Activated naive CD8-positive, alpha-beta T cell treated with anti-CD3 and anti-CD28 coated beads for 36 hours (primary cell): ENCODE measurements at regions not wholly inside any gene's neighbourhood (a gene's known extent, or its start where the extent isn't known, plus 50 kb on each side); places are given as distances from the start of the nearest gene placed in this dataset.

Experiments
- DNase-seq: peaks from one replicate; pipeline ENCODE4 v3.0.0; 2021
- H3K27ac Mint-ChIP-seq: one replicate; pipeline ENCODE4 v1.8.0; 2022; ENCODE audit warnings: mild to moderate bottlenecking, moderate library complexity, mixed read lengths
- H3K27me3 Mint-ChIP-seq: one replicate; pipeline ENCODE4 v1.8.0; 2022; ENCODE audit warnings: mild to moderate bottlenecking, mixed read lengths
- H3K36me3 Mint-ChIP-seq: one replicate; pipeline ENCODE4 v1.8.0; 2021; ENCODE audit warnings: mild to moderate bottlenecking, mixed read lengths
- H3K4me1 Mint-ChIP-seq: one replicate; pipeline ENCODE4 v1.8.0; 2021; ENCODE audit warnings: mixed read lengths
- H3K4me3 Mint-ChIP-seq: one replicate; pipeline ENCODE4 v1.8.0; 2022; ENCODE audit warnings: mild to moderate bottlenecking, moderate library complexity, mixed read lengths
- H3K9me3 Mint-ChIP-seq: one replicate; pipeline ENCODE4 v1.8.0; 2022; ENCODE audit warnings: mixed read lengths

DNA sequence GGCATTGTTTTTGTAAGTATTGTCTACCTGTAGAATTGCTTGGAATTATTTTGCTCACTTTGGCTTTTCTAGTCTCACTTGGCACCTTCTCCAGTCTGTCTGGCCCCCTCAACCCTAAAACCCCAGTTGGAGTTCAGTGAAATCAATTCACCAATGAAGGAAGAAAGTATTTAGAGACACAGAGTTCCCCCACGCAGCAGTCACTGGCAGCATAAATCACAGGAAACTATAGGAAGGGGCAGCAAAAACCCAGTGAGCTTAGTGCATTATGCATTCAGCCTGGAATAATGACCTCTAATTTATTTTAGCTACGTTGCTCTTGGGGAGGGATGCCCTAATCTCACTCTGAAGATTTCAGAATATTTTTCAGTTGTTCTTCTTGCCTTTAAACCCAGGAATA, 204.7 kb upstream of the BLID start:
- no peaks in the 10 kb centered on the region for H3K36me3 Mint-ChIP-seq
- H3K27ac Mint-ChIP-seq: no peak overlapping the region
- no peak for DNase-seq
- H3K9me3 Mint-ChIP-seq: no peaks in the 10 kb centered on the region
- no peak overlapping the region for H3K4me3 Mint-ChIP-seq
- no peaks in the 10 kb centered on the region for H3K27me3 Mint-ChIP-seq
- H3K4me1 Mint-ChIP-seq: no peaks in the 10 kb centered on the region

DNA sequence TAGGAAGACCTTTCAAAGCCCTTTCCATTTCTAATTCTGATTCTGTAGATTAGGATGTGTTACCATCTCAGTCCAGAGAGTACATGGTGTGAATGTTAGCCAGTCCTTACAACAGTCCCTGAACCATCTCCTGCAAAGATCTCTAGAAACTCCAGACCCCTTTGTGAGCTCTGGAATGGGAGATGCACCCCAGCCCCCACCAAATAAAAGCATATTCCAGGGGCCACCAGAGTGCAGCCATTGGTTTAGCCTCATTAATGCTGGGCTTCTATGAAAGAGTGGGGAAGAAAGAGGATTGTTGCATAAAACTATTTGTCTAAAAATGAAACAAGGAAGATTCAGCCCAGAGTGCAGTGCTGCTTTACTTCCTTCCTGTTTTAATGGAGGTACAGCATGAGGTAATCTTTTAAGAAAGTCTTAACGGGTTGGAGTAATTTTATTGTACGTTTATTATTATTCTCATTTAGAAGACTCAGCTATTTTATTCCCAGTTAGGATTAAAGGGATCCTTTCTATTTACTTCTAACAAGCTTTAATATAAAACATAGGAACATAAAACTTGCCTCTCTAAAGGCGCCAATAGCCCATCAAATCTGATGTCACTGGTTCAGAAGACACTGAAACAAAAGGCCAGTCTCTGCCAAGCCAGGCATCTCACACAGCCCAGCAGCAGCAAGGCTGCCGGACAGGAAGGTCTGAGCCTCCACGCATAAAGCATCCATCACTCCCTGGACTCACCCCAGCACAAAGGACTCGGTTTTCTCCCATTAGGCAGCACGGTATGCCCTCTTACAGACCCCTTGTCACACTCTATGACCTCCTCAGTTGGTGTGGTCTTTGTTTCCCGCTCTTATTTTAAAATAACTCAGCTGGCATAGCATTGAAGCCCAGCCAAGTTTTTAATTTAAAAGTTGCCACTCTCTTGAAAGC, 203.9 kb upstream of the BLID start:
- no peak overlapping the region for H3K4me3 Mint-ChIP-seq
- H3K9me3 Mint-ChIP-seq: no peaks in the 10 kb centered on the region
- no peak overlapping the region for H3K27ac Mint-ChIP-seq
- no peaks in the 10 kb centered on the region for H3K4me1 Mint-ChIP-seq
- H3K27me3 Mint-ChIP-seq: no peaks in the 10 kb centered on the region
- no peaks in the 10 kb centered on the region for H3K36me3 Mint-ChIP-seq
- no peak for DNase-seq

DNA sequence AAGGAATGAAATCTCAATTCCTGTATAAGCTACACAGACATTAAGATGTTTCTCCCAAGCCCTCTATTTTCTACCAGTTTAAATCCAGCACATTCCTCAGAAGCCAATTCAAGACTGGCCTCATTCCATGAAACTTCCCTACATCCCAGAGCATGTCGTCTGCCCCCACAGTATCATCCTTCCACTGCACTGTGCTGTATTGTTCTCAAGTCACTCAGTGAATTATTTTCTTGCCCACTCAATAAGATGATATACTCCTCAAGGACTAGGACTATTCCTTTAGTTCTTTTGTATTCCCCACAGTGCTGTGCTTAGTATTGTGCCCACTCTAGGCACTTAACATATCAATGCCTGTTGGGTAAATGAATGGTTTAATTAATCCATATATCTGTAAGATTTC, 203.1 kb upstream of the BLID start:
- H3K36me3 Mint-ChIP-seq: no peaks in the 10 kb centered on the region
- H3K9me3 Mint-ChIP-seq: no peaks in the 10 kb centered on the region
- no peak overlapping the region for H3K27ac Mint-ChIP-seq
- no peaks in the 10 kb centered on the region for H3K27me3 Mint-ChIP-seq
- DNase-seq: no peak
- no peaks in the 10 kb centered on the region for H3K4me1 Mint-ChIP-seq
- no peak overlapping the region for H3K4me3 Mint-ChIP-seq

DNA sequence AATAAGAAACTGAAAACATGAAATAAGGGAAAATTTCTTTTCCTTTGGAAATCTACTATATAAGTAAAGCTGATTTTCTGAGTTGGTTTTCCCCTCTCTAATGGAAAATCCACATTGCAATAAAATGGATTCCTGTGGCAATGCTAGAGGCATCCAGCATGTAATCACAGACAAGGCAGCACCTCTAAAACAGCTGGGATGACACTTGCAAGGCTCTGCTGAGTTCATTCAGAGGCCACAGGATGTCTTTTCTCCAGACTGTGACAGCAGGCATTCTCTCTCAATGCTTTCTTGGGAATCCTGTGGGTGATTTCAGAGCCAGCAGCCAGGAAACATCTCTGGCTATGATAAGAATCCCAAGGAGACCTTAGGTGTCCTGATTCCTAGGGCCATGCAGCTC, 201.3 kb upstream of the BLID start:
- Mint-ChIP-seq H3K27me3 (no peaks in the 10 kb centered on the region), H3K27ac (no peak overlapping the region), H3K36me3 (no peaks in the 10 kb centered on the region), H3K4me3 (no peak overlapping the region), H3K4me1 (no peaks in the 10 kb centered on the region), H3K9me3 (no peaks in the 10 kb centered on the region)
- DNase-seq: no peak

DNA sequence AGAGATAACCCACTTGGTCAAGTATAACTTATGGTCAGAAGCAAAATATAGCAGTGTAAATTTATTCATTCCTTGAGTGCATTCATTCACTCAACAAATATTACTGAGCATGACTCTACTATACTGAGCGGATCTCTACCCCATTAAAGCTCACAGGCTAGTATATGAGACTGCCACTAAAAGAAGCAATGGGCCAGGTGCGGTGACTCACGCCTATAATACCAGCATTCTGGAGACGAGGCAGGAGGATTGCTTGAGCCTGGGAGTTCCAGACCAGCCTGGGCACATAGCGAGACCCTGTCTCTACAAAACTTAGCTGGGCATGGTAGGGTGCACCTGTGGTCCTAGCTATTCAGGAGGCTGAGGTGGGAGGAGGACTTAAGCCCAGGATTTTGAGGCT, 197.6 kb upstream of the BLID start:
- Mint-ChIP-seq H3K9me3 (no peaks in the 10 kb centered on the region), H3K4me3 (no peak overlapping the region)
- DNase-seq: no peak

DNA sequence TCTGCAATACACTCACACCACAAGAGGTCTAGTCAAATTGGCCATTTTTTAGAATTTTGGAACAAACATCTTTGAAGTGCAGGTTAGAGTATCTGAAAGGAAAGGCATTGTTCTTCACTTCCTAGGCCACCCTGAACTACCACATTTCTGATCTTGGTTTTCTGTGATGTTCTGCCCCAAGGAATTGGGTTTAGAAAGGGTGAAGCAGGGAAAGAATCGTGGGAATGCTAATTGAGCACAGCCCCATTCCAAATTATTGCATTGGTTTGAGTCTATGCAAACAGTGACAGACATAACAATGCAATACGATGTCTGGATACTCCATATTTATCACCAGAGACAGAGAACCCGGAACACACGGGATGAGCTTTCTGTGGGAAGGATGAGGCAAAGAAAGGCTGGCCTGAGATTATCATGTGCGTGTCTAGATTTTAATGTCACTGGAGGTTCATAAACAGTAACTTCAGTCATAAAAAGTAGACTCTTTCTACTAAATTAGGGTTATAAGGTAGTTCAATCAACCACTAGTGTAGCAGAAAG, 195.3 kb upstream of the BLID start:
- Mint-ChIP-seq H3K4me3 (no peak overlapping the region), H3K27ac (no peak overlapping the region), H3K36me3 (no peaks in the 10 kb centered on the region), H3K4me1 (no peaks in the 10 kb centered on the region), H3K27me3 (peaks cover 9% of the 10 kb centered on the region), H3K9me3 (no peaks in the 10 kb centered on the region)
- DNase-seq: no peak

More for the DNA sequence above, 197.6 kb upstream of the BLID start:
- Mint-ChIP-seq H3K27me3 (peaks cover 1% of the 10 kb centered on the region), H3K36me3 (no peaks in the 10 kb centered on the region), H3K4me1 (no peaks in the 10 kb centered on the region), H3K27ac (no peak overlapping the region)

DNA sequence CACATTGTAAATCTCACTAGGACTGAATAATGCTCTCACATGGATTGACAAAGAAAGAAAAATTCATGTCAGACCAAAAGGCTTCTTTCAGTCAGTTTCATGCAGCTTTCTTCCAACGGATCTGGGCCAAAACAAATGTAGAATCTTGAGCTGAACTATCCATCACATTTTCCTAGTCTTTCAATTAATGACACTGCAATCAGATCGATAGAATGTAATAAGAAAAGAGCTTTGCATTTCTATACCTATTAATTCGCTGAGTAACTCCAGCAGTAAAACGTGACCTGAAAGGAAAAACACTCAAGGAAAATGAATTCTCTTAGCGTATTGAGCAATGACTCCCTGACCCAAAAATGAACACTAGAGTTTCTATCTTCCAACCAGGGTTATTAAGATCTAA, 194.8 kb upstream of the BLID start:
- Mint-ChIP-seq H3K4me1 (no peaks in the 10 kb centered on the region), H3K36me3 (no peaks in the 10 kb centered on the region), H3K27me3 (peaks cover 9% of the 10 kb centered on the region), H3K9me3 (no peaks in the 10 kb centered on the region), H3K27ac (no peak overlapping the region), H3K4me3 (no peak overlapping the region)
- DNase-seq: no peak

DNA sequence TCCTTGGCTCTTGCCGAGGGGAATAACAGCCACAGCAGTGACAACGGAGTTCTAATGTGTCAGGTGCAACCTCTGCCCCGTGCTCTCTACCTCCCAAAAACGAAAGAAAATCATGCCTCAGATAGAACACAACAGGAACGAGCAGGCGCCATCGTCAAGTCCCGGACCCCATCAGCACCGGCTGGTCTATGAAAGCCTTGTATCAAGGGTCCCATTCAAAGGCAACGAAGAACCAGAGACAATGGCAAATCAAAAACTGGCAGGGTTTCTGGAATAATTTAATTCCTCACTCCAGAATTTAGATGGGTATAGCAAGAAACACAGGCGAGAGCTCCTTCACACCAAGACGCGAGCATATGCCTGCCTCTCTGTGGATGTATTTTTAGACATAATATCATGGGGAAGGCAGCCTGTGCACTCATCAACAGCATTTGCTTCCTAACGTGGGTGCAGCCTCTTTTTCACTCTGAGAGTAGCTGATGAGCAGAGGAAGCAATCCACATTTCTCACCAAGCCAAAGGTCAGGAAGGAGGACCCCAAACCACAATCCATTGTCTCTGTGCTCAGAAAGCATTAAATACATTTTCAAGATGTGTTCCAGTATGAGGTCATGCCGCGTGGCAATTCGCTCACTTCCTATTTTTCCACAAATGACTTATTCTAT, 193.4 kb upstream of the BLID start:
- Mint-ChIP-seq H3K27me3 (peaks cover 9% of the 10 kb centered on the region), H3K9me3 (no peaks in the 10 kb centered on the region), H3K4me1 (no peaks in the 10 kb centered on the region), H3K27ac (no peak overlapping the region), H3K36me3 (no peaks in the 10 kb centered on the region), H3K4me3 (no peak overlapping the region)
- DNase-seq: no peak

DNA sequence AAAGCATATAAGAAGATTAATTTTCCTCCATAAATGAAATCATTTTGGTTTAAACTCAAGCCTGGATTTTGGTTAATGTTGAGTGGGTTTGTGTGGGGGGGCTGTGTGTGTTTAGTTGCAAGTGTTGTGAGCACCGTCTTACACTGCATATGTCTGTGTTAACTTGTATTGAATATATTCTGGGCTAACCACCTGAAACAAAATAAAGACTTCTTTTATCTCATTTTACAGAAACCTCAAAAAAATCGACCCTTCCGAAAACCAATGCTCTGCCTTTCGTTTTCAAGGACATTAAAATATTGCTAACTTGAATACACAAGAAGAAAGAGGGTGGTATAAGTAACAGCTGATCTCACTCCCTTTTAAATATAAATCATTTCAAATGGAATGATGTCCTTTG, 192.2 kb upstream of the BLID start:
- no peak for DNase-seq
- H3K36me3 Mint-ChIP-seq: no peaks in the 10 kb centered on the region
- no peaks in the 10 kb centered on the region for H3K4me1 Mint-ChIP-seq
- H3K4me3 Mint-ChIP-seq: no peak overlapping the region
- H3K27me3 Mint-ChIP-seq: peaks cover 9% of the 10 kb centered on the region
- H3K27ac Mint-ChIP-seq: no peak overlapping the region
- no peaks in the 10 kb centered on the region for H3K9me3 Mint-ChIP-seq

DNA sequence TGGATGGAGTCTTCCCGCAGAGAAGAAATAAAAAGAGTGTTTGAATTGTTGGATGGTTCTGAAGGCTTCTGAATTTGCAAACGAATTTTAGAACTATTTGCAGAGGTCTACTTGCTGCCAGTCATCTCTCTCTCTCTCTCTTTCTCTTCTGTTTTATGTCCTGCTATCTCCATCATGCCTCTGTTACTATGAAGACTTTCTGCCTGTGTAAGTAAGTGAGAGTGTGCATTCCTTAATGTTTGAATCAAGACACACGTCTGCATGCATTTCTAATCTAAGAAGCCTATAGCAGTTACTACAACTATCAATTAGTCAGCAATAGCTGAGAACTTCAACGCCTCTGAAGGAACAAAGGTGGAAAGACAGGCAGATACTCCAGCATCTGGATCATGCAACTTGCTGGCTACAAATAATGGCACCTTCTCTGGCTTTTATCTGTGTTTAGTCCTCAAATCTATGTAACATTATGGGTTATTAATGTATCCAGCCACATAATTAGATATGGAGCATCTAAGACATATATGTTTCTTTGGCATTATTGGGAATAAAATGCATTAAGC, 191.5 kb upstream of the BLID start:
- no peak for DNase-seq
- H3K27me3 Mint-ChIP-seq: peaks cover 9% of the 10 kb centered on the region
- H3K4me1 Mint-ChIP-seq: no peaks in the 10 kb centered on the region
- H3K36me3 Mint-ChIP-seq: no peaks in the 10 kb centered on the region
- no peak overlapping the region for H3K27ac Mint-ChIP-seq
- H3K9me3 Mint-ChIP-seq: no peaks in the 10 kb centered on the region
- no peak overlapping the region for H3K4me3 Mint-ChIP-seq

DNA sequence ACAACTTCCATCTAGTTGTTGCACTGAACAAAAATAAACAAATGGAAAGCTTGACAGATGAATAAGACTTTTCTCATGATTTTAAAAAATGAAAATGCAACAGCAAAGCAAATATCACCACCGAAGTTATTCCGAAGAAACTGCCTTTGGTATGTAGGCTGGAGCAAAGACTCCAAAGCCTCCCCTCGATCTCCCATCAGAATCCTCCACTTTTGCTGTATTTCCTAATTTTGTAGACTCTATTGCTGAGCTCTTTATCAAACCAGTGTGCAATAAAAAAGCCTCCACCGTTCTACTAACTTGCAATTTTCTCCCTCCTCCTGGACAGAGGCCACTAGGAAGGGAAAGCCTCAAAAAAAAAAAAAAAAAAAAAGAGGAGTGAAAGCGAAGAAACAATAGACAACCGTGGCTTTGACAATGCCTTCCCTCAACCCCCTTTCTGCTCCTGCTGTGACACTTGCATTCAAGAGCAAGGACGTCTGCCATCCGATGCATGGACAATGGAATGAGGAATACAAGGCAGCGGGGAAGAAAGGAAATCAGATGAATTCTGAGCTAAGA, 190.9 kb upstream of the BLID start:
- H3K4me3 Mint-ChIP-seq: no peak overlapping the region
- peaks cover 9% of the 10 kb centered on the region for H3K27me3 Mint-ChIP-seq
- H3K4me1 Mint-ChIP-seq: no peaks in the 10 kb centered on the region
- H3K27ac Mint-ChIP-seq: no peak overlapping the region
- H3K36me3 Mint-ChIP-seq: no peaks in the 10 kb centered on the region
- no peak for DNase-seq
- H3K9me3 Mint-ChIP-seq: no peaks in the 10 kb centered on the region

DNA sequence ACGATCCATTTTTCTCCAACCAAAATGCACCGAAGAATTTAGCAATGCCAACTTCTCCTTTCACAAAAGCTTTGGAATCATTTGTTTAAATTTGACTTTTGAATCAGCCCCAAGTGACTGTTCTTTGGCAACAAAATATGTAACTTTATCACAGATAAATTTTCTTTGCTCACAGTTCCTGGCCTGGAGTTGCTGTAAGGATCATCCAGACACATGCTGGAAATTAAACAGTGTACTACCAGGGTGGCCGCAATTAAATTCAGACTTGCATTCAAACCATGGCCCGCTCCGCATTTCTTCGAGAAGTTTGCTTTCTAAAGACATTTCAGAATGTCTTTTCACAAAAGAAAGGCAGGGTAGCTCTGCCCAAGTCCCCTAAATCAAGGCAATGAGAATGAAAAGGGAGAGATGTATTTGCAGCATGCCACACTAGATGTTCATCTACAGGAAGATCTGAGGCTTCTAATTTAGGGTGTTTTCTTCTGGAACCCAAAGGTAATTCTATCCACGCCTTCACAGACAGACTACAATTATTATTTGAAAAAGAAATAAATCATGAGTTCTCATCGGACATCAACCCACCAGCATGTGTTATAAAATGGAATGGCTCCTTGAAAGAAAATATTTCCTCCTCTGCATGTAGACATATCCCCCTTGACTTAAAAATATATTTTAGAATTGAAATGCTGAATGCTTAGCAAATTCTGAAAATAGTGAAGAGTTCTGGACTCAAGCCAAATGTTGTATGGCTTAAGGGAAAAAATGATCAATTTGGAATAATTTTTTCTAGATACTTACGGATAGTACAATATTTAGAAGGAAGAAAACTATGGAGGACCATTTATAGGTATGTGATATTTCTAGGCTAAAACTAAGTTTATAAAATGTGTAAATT, 189.7 kb upstream of the BLID start:
- Mint-ChIP-seq H3K27ac (no peak overlapping the region), H3K36me3 (no peaks in the 10 kb centered on the region), H3K4me1 (no peaks in the 10 kb centered on the region), H3K27me3 (peaks cover 9% of the 10 kb centered on the region), H3K9me3 (no peaks in the 10 kb centered on the region), H3K4me3 (no peak overlapping the region)
- no peak for DNase-seq

DNA sequence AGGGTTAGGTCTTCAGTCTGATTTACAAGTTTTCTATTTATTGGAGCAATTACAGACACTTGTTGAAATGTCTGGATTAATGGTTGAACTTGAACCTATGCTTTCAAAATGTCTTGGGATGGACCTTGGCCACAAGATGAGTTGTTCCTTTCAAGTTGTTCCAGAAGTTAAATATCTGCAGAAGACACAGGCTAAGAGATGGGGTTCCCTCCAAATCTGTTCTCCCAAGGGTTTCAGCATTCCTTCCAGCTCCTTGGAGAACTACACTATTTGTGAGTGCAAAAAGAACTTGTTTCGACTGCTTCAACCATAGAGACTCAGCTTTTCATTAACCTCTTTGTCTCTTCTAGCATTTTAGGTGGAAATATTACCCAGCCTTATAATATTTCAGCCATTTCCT, 189.0 kb upstream of the BLID start:
- Mint-ChIP-seq H3K4me1 (no peaks in the 10 kb centered on the region), H3K27ac (no peak overlapping the region), H3K27me3 (peaks cover 9% of the 10 kb centered on the region), H3K36me3 (no peaks in the 10 kb centered on the region), H3K4me3 (no peak overlapping the region), H3K9me3 (no peaks in the 10 kb centered on the region)
- no peak for DNase-seq

DNA sequence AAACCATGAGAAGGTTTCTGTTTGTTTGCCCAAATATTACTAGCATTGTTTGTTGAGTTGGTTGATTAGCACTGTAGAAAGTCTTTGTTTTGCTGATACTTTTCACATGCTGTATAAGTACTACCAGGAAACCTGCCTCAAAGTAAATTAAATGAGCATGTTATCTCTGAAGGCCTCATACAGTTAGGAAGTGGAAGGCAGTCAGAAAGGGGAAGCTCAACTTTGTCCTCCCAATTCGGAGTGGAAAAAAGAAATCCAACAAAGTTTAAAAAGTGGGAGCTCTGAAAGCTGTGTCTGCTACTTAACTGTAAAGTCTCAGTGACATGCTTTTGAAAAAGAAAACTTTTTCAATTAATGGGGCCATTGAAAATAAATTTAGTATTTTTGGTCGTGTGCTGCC, 188.3 kb upstream of the BLID start:
- H3K27me3 Mint-ChIP-seq: peaks cover 9% of the 10 kb centered on the region
- H3K36me3 Mint-ChIP-seq: no peaks in the 10 kb centered on the region
- DNase-seq: no peak
- no peaks in the 10 kb centered on the region for H3K4me1 Mint-ChIP-seq
- H3K4me3 Mint-ChIP-seq: no peak overlapping the region
- peaks cover under 1% of the 10 kb centered on the region for H3K9me3 Mint-ChIP-seq
- no peak overlapping the region for H3K27ac Mint-ChIP-seq
